Astrocyte (in vitro differentiated cells and primary cell): ENCODE measurements at regions not wholly inside any gene's neighbourhood (a gene's known extent, or its start where the extent isn't known, plus 50 kb on each side); places are given as distances from the start of the nearest gene placed in this dataset.

ENCODE experiments used
- DNase-seq: peaks from one replicate; pipeline ENCODE4 v3.0.0-alpha.2; 2010; ENCODE audit warnings: low read depth
- FAIRE-seq: peaks from 2 replicates; lab custom pipeline; 2011; peaks lifted over from hg19 to GRCh38; lab: Jason Lieb, UNC
- H2AFZ ChIP-seq: 2 replicates; pipeline ENCODE4 v1.6.0; 2012; ENCODE audit warnings: low read depth, low read length, inconsistent platforms
- H3K27ac ChIP-seq: 2 replicates; pipeline ENCODE4 v1.5.1; 2011; ENCODE audit warnings: low read depth, low read length, inconsistent platforms
- H3K27me3 ChIP-seq: 2 replicates; pipeline ENCODE4 v1.6.0; 2011; ENCODE audit warnings: low read length, inconsistent platforms; ENCODE audit not compliant: insufficient read depth
- H3K36me3 ChIP-seq: 2 replicates; pipeline ENCODE4 v1.5.1; 2011; ENCODE audit warnings: low read length, inconsistent platforms; ENCODE audit not compliant: insufficient read depth
- H3K4me1 ChIP-seq: 2 replicates; pipeline ENCODE4 v1.5.1; 2011; ENCODE audit warnings: low read length, inconsistent platforms; ENCODE audit not compliant: insufficient read depth
- H3K4me2 ChIP-seq: 2 replicates; pipeline ENCODE4 v1.6.0; 2012; ENCODE audit warnings: low read length, inconsistent platforms
- H3K4me3 ChIP-seq: 2 replicates; pipeline ENCODE4 v1.5.1; 2011; ENCODE audit warnings: low read depth, mild to moderate bottlenecking, low read length, inconsistent platforms; ENCODE audit not compliant: insufficient read depth
- H3K79me2 ChIP-seq: 2 replicates; pipeline ENCODE4 v1.6.0; 2012; ENCODE audit warnings: mild to moderate bottlenecking, low read length, inconsistent platforms; ENCODE audit not compliant: insufficient read depth
- H3K9ac ChIP-seq: 2 replicates; pipeline ENCODE4 v1.6.0; 2012; ENCODE audit warnings: mild to moderate bottlenecking, low read length, inconsistent platforms
- H3K9me3 ChIP-seq: 2 replicates; pipeline ENCODE4 v1.5.1; 2012; ENCODE audit warnings: low read depth, mild to moderate bottlenecking, low read length, inconsistent platforms; ENCODE audit not compliant: insufficient read depth
- H4K20me1 ChIP-seq: 2 replicates; pipeline ENCODE4 v1.6.0; 2012; ENCODE audit warnings: low read length, inconsistent platforms; ENCODE audit not compliant: insufficient read depth
- H3K27ac Mint-ChIP-seq: one replicate; pipeline ENCODE4 v1.8.0; 2021; ENCODE audit warnings: mild to moderate bottlenecking, mixed read lengths; ENCODE audit not compliant: unreplicated experiment
- H3K27me3 Mint-ChIP-seq: one replicate; pipeline ENCODE4 v1.8.0; 2021; ENCODE audit warnings: low read depth, mixed read lengths; ENCODE audit not compliant: unreplicated experiment
- H3K36me3 Mint-ChIP-seq: one replicate; pipeline ENCODE4 v1.8.0; 2021; ENCODE audit warnings: low read depth, mixed read lengths; ENCODE audit not compliant: unreplicated experiment
- H3K4me1 Mint-ChIP-seq: one replicate; pipeline ENCODE4 v1.8.0; 2021; ENCODE audit warnings: low read depth, mixed read lengths; ENCODE audit not compliant: unreplicated experiment
- H3K4me3 Mint-ChIP-seq: one replicate; pipeline ENCODE4 v1.8.0; 2021; ENCODE audit warnings: mild to moderate bottlenecking, moderate library complexity, mixed read lengths; ENCODE audit not compliant: unreplicated experiment
- H3K9me3 Mint-ChIP-seq: one replicate; pipeline ENCODE4 v1.8.0; 2021; ENCODE audit warnings: mild to moderate bottlenecking, mixed read lengths; ENCODE audit not compliant: unreplicated experiment
- EZH2 ChIP-seq: IDR thresholded peaks from 2 replicates; pipeline ENCODE4 v1.6.1; 2012; ENCODE audit warnings: mild to moderate bottlenecking, low read length, inconsistent platforms; ENCODE audit not compliant: insufficient read depth
- TF ChIP-seq, protein P1 (sequence below): IDR thresholded peaks from 2 replicates; pipeline ENCODE4 v1.5.1; 2011; ENCODE audit warnings: low read depth, mild to moderate bottlenecking, inconsistent platforms, low read length, moderate library complexity; ENCODE audit not compliant: insufficient read depth

DNA sequence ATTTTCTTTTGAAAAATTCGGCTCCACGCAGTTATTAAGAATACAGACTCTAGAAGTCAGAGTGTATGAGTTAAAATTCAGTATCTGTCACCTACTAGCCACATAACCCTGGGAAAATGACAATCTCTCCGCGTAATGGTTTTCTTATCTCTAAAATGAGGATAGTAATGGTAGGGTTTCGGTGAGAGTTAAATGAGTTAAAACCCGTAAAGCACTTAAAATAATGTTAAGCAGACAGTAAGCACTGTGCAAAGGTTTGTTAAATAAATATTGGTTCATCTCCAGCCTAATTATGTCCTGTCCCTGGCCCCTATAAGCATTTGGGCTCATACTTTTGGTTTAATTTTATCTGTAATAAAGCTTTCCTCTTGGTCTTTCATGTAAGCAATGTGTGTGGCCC is 350.8 kb upstream of the GRIA3 start:
- no peak overlapping the region for H2AFZ ChIP-seq
- no peak for DNase-seq
- no peaks in the 10 kb centered on the region for H3K79me2 ChIP-seq
- Mint-ChIP-seq H3K4me3 (no peak overlapping the region), H3K27ac (no peak overlapping the region), H3K27me3 (no peaks in the 10 kb centered on the region), H3K4me1 (no peaks in the 10 kb centered on the region), H3K36me3 (no peaks in the 10 kb centered on the region), H3K9me3 (no peaks in the 10 kb centered on the region)
- no peaks in the 10 kb centered on the region for H4K20me1 ChIP-seq
- H3K4me1 ChIP-seq = no peaks in the 10 kb centered on the region
- H3K9me3 ChIP-seq = no peaks in the 10 kb centered on the region
- H3K4me3 ChIP-seq = no peak overlapping the region
- no peak overlapping the region for H3K9ac ChIP-seq
- H3K27ac ChIP-seq = no peak overlapping the region
- no peaks in the 10 kb centered on the region for H3K27me3 ChIP-seq
- H3K36me3 ChIP-seq = no peaks in the 10 kb centered on the region
- H3K4me2 ChIP-seq = no peak overlapping the region
- peak; percentile 68 for FAIRE-seq
- TF ChIP-seq, protein P1, sequence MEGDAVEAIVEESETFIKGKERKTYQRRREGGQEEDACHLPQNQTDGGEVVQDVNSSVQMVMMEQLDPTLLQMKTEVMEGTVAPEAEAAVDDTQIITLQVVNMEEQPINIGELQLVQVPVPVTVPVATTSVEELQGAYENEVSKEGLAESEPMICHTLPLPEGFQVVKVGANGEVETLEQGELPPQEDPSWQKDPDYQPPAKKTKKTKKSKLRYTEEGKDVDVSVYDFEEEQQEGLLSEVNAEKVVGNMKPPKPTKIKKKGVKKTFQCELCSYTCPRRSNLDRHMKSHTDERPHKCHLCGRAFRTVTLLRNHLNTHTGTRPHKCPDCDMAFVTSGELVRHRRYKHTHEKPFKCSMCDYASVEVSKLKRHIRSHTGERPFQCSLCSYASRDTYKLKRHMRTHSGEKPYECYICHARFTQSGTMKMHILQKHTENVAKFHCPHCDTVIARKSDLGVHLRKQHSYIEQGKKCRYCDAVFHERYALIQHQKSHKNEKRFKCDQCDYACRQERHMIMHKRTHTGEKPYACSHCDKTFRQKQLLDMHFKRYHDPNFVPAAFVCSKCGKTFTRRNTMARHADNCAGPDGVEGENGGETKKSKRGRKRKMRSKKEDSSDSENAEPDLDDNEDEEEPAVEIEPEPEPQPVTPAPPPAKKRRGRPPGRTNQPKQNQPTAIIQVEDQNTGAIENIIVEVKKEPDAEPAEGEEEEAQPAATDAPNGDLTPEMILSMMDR = no peak
- TF ChIP-seq EZH2 = no peak

DNA sequence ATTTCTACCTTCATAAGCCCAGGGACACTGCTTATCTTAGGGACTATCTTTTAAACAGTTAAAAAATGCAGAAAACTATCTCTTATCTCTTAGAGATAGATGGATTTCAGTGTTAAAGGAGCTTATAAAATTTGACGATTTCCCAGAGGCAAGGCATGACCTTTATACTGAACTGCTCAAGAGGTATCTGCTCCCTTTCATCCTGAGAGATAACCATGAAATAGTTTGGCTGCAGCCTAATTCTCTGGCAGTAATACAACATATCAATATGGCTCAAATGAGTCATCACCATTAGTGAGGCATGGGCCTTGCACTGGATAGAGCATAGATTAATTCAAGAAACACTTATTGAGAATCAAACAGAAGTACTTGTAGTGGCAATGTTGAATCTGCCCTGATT is 348.2 kb upstream of the GRIA3 start:
- Mint-ChIP-seq H3K27ac (no peak overlapping the region), H3K36me3 (no peaks in the 10 kb centered on the region), H3K9me3 (no peaks in the 10 kb centered on the region), H3K27me3 (no peaks in the 10 kb centered on the region), H3K4me1 (no peaks in the 10 kb centered on the region), H3K4me3 (no peak overlapping the region)
- no peak overlapping the region for H3K9ac ChIP-seq
- no peak for TF ChIP-seq EZH2
- TF ChIP-seq, protein P1 = no peak
- no peak overlapping the region for H3K27ac ChIP-seq
- H3K4me2 ChIP-seq = no peak overlapping the region
- DNase-seq (peak; percentile 48), FAIRE-seq (peak; percentile 59)
- no peak overlapping the region for H2AFZ ChIP-seq
- H3K36me3 ChIP-seq = no peaks in the 10 kb centered on the region
- H3K4me1 ChIP-seq = no peaks in the 10 kb centered on the region
- no peaks in the 10 kb centered on the region for H3K27me3 ChIP-seq
- no peaks in the 10 kb centered on the region for H3K79me2 ChIP-seq
- no peaks in the 10 kb centered on the region for H3K9me3 ChIP-seq
- no peaks in the 10 kb centered on the region for H4K20me1 ChIP-seq
- no peak overlapping the region for H3K4me3 ChIP-seq

DNA sequence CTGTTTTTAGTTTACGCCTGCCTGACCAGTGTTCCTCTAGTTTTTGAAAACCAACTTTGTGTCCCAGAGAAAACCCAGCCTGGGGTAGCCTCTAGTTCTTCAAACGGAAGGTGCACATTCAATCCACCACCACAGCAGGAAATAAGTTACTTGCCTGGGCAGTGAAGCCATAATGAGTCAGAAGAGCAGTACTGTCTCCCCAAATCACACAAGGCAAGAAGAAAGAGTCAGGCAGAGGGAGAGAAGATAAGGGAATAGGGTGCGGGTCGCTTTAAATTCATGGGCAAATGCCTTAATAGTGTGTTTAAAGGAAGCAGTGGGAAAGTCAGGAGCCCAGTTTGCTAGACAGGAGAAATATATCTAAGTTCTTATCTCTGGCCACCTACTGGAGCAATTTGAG is 333.8 kb upstream of the GRIA3 start:
- peak; percentile 43 for DNase-seq
- Histone ChIP-seq H3K9ac (no peak overlapping the region), H3K9me3 (no peaks in the 10 kb centered on the region), H3K4me1 (no peaks in the 10 kb centered on the region), H2AFZ (no peak overlapping the region), H3K79me2 (no peaks in the 10 kb centered on the region), H3K36me3 (no peaks in the 10 kb centered on the region), H3K4me2 (no peak overlapping the region), H3K27me3 (no peaks in the 10 kb centered on the region), H3K4me3 (no peak overlapping the region), H3K27ac (no peak overlapping the region), H4K20me1 (no peaks in the 10 kb centered on the region)
- TF ChIP-seq, protein P1 = no peak
- no peak for TF ChIP-seq EZH2
- H3K27ac Mint-ChIP-seq = peak overlapping the region; percentile 24
- peaks cover 5% of the 10 kb centered on the region for H3K4me1 Mint-ChIP-seq
- no peak for FAIRE-seq
- no peaks in the 10 kb centered on the region for H3K27me3 Mint-ChIP-seq
- H3K4me3 Mint-ChIP-seq = no peak overlapping the region
- H3K9me3 Mint-ChIP-seq = no peaks in the 10 kb centered on the region
- H3K36me3 Mint-ChIP-seq = no peaks in the 10 kb centered on the region
